H1 (cell line): ENCODE measurements at regions not wholly inside any gene's neighbourhood (a gene's known extent, or its start where the extent isn't known, plus 50 kb on each side); places are given as distances from the start of the nearest gene placed in this dataset.

Source experiments
- CTCF ChIA-PET: fragments of 300-600 bp; sonication (Branson Sonifier 250); formaldehyde crosslinking; loops from one replicate; lab custom pipeline; 2021; ENCODE audit not compliant: partially characterized antibody; lab: Charles Lee
- POLR2A ChIA-PET: fragments of 300-600 bp; sonication (Branson Sonifier 250); formaldehyde crosslinking; loops from one replicate; lab custom pipeline; 2021; ENCODE audit warnings: inconsistent platforms; ENCODE audit not compliant: partially characterized antibody; lab: Charles Lee
- DNase-seq, 2 experiments: peaks; one replicate each; pipeline versions ENCODE4 v3.0.0 to v3.0.0-alpha.2; 2010 to 2022; ENCODE audit warnings: low spot score in 2 of 2, low read depth in 1 of 2, mixed read lengths in 1 of 2
- FAIRE-seq: peaks from 2 replicates; lab custom pipeline; 2011; peaks lifted over from hg19 to GRCh38; lab: Jason Lieb, UNC
- H2AFZ ChIP-seq: 2 replicates; pipeline ENCODE4 v1.8.1; 2012; ENCODE audit warnings: low read length, inconsistent platforms
- H2AK5ac ChIP-seq: 2 replicates; pipeline ENCODE4 v1.6.1; 2013; ENCODE audit warnings: low read depth, low read length
- H2BK120ac ChIP-seq: replicated peaks from 2 replicates; pipeline ENCODE3; 2013; ENCODE audit warnings: low read depth, low read length, inconsistent platforms
- H2BK12ac ChIP-seq: 2 replicates; pipeline ENCODE4 v1.6.1; 2013; ENCODE audit warnings: low read depth, low read length
- H2BK15ac ChIP-seq: 2 replicates; pipeline ENCODE4 v1.6.1; 2013; ENCODE audit warnings: low read length
- H2BK20ac ChIP-seq: 2 replicates; pipeline ENCODE4 v1.6.1; 2013; ENCODE audit warnings: low read length
- H2BK5ac ChIP-seq: 2 replicates; pipeline ENCODE4 v1.6.1; 2013; ENCODE audit warnings: low read depth, low read length
- H3K14ac ChIP-seq: 2 replicates; pipeline ENCODE4 v1.6.1; 2013; ENCODE audit warnings: inconsistent platforms; ENCODE audit not compliant: insufficient read length
- H3K18ac ChIP-seq: 2 replicates; pipeline ENCODE4 v1.6.1; 2013; ENCODE audit warnings: low read length; ENCODE audit errors: extremely low read depth
- H3K23ac ChIP-seq: 2 replicates; pipeline ENCODE4 v1.6.1; 2013; ENCODE audit warnings: inconsistent platforms; ENCODE audit not compliant: insufficient read length
- H3K23me2 ChIP-seq: 2 replicates; pipeline ENCODE4 v1.6.1; 2013; ENCODE audit warnings: low read depth, low read length
- H3K27ac ChIP-seq: 2 replicates; pipeline ENCODE4 v1.6.1; 2011; ENCODE audit warnings: low read depth, low read length, inconsistent platforms
- H3K27me3 ChIP-seq, 4 experiments: replicated peaks in 1 of 4; 1 replicate in 1 of 4; 2 replicates in 3 of 4; pipeline versions ENCODE4 v1.6.1 to v1.8.1; 2011 to 2013; ENCODE audit warnings: low read length in 3 of 4, mild to moderate bottlenecking in 3 of 4, inconsistent platforms in 2 of 4, mixed read lengths in 2 of 4, moderate library complexity in 1 of 4; ENCODE audit not compliant: control insufficient read depth in 3 of 4, insufficient read depth in 3 of 4; ENCODE audit errors: extremely low read depth in 1 of 4
- H3K36me3 ChIP-seq, 4 experiments: 2 replicates each; pipeline versions ENCODE4 v1.6.1 to v1.8.1; 2011 to 2013; ENCODE audit warnings: mild to moderate bottlenecking in 4 of 4, low read length in 3 of 4, moderate library complexity in 2 of 4, control low read depth in 1 of 4, inconsistent platforms in 1 of 4; ENCODE audit not compliant: insufficient read depth in 4 of 4, control insufficient read depth in 2 of 4
- H3K4ac ChIP-seq: replicated peaks from 2 replicates; pipeline ENCODE3; 2013; ENCODE audit warnings: low read length, low read depth, mixed read lengths, inconsistent platforms; ENCODE audit not compliant: insufficient read length
- H3K4me1 ChIP-seq, 4 experiments: replicated peaks in 1 of 4; 1 replicate in 1 of 4; 2 replicates in 3 of 4; pipeline versions ENCODE4 v1.6.1 to v1.8.1; 2011 to 2013; ENCODE audit warnings: low read length in 3 of 4, inconsistent platforms in 2 of 4, mixed read lengths in 1 of 4; ENCODE audit not compliant: insufficient read depth in 4 of 4, control insufficient read depth in 3 of 4
- H3K4me2 ChIP-seq, 2 experiments: 2 replicates each; pipeline versions ENCODE4 v1.6.1 to v1.8.1; 2011 to 2013; ENCODE audit warnings: low read depth in 2 of 2, low read length in 2 of 2, control low read depth in 1 of 2, inconsistent platforms in 1 of 2, mild to moderate bottlenecking in 1 of 2; ENCODE audit not compliant: insufficient read depth in 1 of 2
- H3K4me3 ChIP-seq, 4 experiments: fragments of 200-600, 300-600 bp in 1 of 4; sonication (generic), shearing (Covaris generic), sonication (Bioruptor Twin) in 1 of 4; 2 replicates each; pipeline versions ENCODE4 v1.5.1 to v1.8.1; 2011 to 2016; ENCODE audit warnings: low read length in 4 of 4, low read depth in 3 of 4, control low read depth in 2 of 4, inconsistent platforms in 2 of 4, mild to moderate bottlenecking in 2 of 4, mixed read lengths in 1 of 4, moderate library complexity in 1 of 4; ENCODE audit not compliant: insufficient read depth in 2 of 4; ENCODE audit errors: extremely low read depth in 1 of 4
- H3K56ac ChIP-seq: replicated peaks from 2 replicates; pipeline ENCODE3; 2013; ENCODE audit warnings: low read depth, mild to moderate bottlenecking, mixed read lengths, low read length, inconsistent platforms; ENCODE audit not compliant: insufficient read length
- H3K79me1 ChIP-seq: 2 replicates; pipeline ENCODE4 v1.6.1; 2013; ENCODE audit warnings: low read depth, low read length, control low read depth
- H3K79me2 ChIP-seq, 2 experiments: 2 replicates each; pipeline versions ENCODE4 v1.6.1 to v1.8.1; 2012 to 2013; ENCODE audit warnings: low read length in 2 of 2, mild to moderate bottlenecking in 2 of 2, inconsistent platforms in 1 of 2; ENCODE audit not compliant: insufficient read depth in 2 of 2, control insufficient read depth in 1 of 2
- H3K9ac ChIP-seq, 4 experiments: replicated peaks in 1 of 4; 1 replicate in 1 of 4; 2 replicates in 3 of 4; pipeline versions ENCODE4 v1.6.1 to v1.8.1; 2011 to 2013; ENCODE audit warnings: low read depth in 3 of 4, low read length in 3 of 4, control low read depth in 2 of 4, mild to moderate bottlenecking in 2 of 4, moderate library complexity in 2 of 4, inconsistent platforms in 1 of 4; ENCODE audit errors: extremely low read depth in 1 of 4
- H3K9me3 ChIP-seq, 2 experiments: 2 replicates each; pipeline versions ENCODE4 v1.6.1 to v1.8.1; 2012 to 2013; ENCODE audit warnings: mild to moderate bottlenecking in 2 of 2, moderate library complexity in 2 of 2, control low read depth in 1 of 2, inconsistent platforms in 1 of 2, low read depth in 1 of 2, low read length in 1 of 2, mixed read lengths in 1 of 2; ENCODE audit not compliant: insufficient read depth in 2 of 2
- H4K20me1 ChIP-seq, 2 experiments: replicated peaks in 1 of 2; 2 replicates each; pipeline versions ENCODE3 to v1.8.1; 2011 to 2013; ENCODE audit warnings: inconsistent platforms in 2 of 2, low read length in 2 of 2, mild to moderate bottlenecking in 1 of 2; ENCODE audit not compliant: insufficient read depth in 2 of 2, control insufficient read depth in 1 of 2
- H4K5ac ChIP-seq: 2 replicates; pipeline ENCODE4 v1.6.1; 2013; ENCODE audit warnings: low read length, low read depth, mixed read lengths, inconsistent platforms; ENCODE audit not compliant: insufficient read length
- H4K8ac ChIP-seq: 2 replicates; pipeline ENCODE4 v1.8.0; 2013; ENCODE audit warnings: mild to moderate bottlenecking, moderate library complexity, low read length, inconsistent platforms; ENCODE audit not compliant: insufficient read depth; ENCODE audit errors: extremely low read depth
- H4K91ac ChIP-seq: replicated peaks from 2 replicates; pipeline ENCODE3; 2013; ENCODE audit warnings: low read length, mixed read lengths, inconsistent platforms; ENCODE audit not compliant: insufficient read length
- BACH1 ChIP-seq: IDR thresholded peaks from 2 replicates; pipeline ENCODE4 v1.6.1; 2012; ENCODE audit warnings: low read length, improper control_type of control experiment
- CBX8 ChIP-seq: fragments of 300-800, 300-1000 bp; sonication (generic); IDR thresholded peaks from 2 replicates; pipeline ENCODE4 v1.7.1; 2016; ENCODE audit warnings: low read depth, low read length, borderline replicate concordance
- CEBPB ChIP-seq: IDR thresholded peaks from 2 replicates; pipeline ENCODE4 v1.6.1; 2012; ENCODE audit warnings: low read depth, low read length
- CHD1 ChIP-seq: IDR thresholded peaks from 2 replicates; pipeline ENCODE4 v1.6.1; 2012; ENCODE audit warnings: low read depth, low read length, improper control_type of control experiment
- EP300 ChIP-seq, 2 experiments: IDR thresholded peaks; 1 replicate in 1 of 2; 2 replicates in 1 of 2; pipeline ENCODE4 v1.6.1; 2011 to 2012; ENCODE audit warnings: low read depth in 2 of 2, low read length in 2 of 2, mild to moderate bottlenecking in 2 of 2, borderline replicate concordance in 1 of 2, inconsistent platforms in 1 of 2, moderate library complexity in 1 of 2
- JUND ChIP-seq: IDR thresholded peaks from 2 replicates; pipeline ENCODE4 v1.6.1; 2011; ENCODE audit warnings: mild to moderate bottlenecking, improper control_type of control experiment, low read length
- KDM5A ChIP-seq: fragments of 200-600 bp; IDR thresholded peaks from 2 replicates; pipeline ENCODE4 v1.7.1; 2012; ENCODE audit warnings: mild to moderate bottlenecking, low read length, inconsistent platforms, mixed read lengths
- NANOG ChIP-seq: IDR thresholded peaks from 2 replicates; pipeline ENCODE4 v1.6.1; 2011; ENCODE audit warnings: low read length, low read depth, mild to moderate bottlenecking, inconsistent platforms; ENCODE audit not compliant: insufficient read depth, poor library complexity, severe bottlenecking
- POLR2AphosphoS5 ChIP-seq: IDR thresholded peaks from 2 replicates; pipeline ENCODE4 v1.6.1; 2011; ENCODE audit warnings: low read depth, low read length
- SP2 ChIP-seq: IDR thresholded peaks from 2 replicates; pipeline ENCODE4 v1.6.1; 2012; ENCODE audit warnings: mild to moderate bottlenecking, low read length, inconsistent platforms
- ZNF274 ChIP-seq: IDR thresholded peaks from 2 replicates; pipeline ENCODE4 v1.7.0; 2012; ENCODE audit warnings: low read length, borderline replicate concordance; ENCODE audit errors: extremely low read depth
- WGBS, 2 experiments: shearing (Covaris generic) in 1 of 2; methylation state at CpG; one replicate each; pipeline versions ENCODE4 v1.1.6 to v1.1.7; 2013 to 2015; ENCODE audit warnings: low lambda C conversion rate in 2 of 2, mixed read lengths in 2 of 2, inconsistent platforms in 1 of 2, low coverage in 1 of 2, missing lambda C conversion rate in 1 of 2; ENCODE audit not compliant: insufficient replicate concordance in 2 of 2, insufficient coverage in 1 of 2, insufficient read length in 1 of 2; ENCODE audit errors: extremely low coverage in 1 of 2, missing lambda C conversion rate in 1 of 2; 5-methylcytosine and 5-hydroxymethylcytosine counted together
- TF ChIP-seq, protein P1 (sequence below): IDR thresholded peaks from 2 replicates; pipeline ENCODE4 v1.6.1; 2011; ENCODE audit warnings: low read length, improper control_type of control experiment
- TF ChIP-seq, protein P2 (sequence below): IDR thresholded peaks from 2 replicates; pipeline ENCODE4 v1.6.1; 2012; ENCODE audit warnings: low read length, inconsistent platforms

DNA sequence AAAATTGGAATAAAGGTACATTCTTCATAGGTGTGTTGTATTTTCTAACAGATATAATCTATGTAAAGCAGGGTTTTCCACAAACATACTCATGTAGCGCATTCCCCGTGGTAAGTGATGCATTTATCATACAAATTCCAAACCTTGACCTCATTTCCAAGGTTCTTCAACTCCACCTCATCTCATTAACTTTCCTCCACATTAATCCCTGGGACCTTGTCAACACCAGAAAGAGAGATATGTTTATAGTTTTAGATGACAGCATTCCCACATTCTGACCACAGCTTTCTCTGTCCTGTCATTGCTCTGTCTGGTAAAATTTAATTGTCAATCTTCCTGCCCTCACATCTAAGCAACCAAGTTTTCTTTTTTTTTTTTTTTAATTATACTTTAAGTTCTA lies 415.1 kb downstream of the TMEM161B start:
- H3K79me1 ChIP-seq, result no peaks in the 10 kb centered on the region
- H3K27ac ChIP-seq, result no peak overlapping the region
- POLR2A ChIA-PET, result no interaction called here
- DNase-seq, result no peak
- no peaks in the 10 kb centered on the region for H3K27me3 ChIP-seq
- FAIRE-seq, result no peak
- CTCF ChIA-PET, result no interaction called here
- no peak overlapping the region for H4K8ac ChIP-seq
- no peak overlapping the region for H2AK5ac ChIP-seq
- H4K5ac ChIP-seq, result no peak overlapping the region
- H3K4me2 ChIP-seq, result no peak overlapping the region
- H4K91ac ChIP-seq, result no peak overlapping the region
- no peak overlapping the region for H2AFZ ChIP-seq
- no peak overlapping the region for H2BK5ac ChIP-seq
- H3K4me1 ChIP-seq, result peaks cover 0 to 4% (median 0%) of the 10 kb centered on the region in 4 experiments; a peak in 1 of 7 replicates
- H3K36me3 ChIP-seq, result no peaks in the 10 kb centered on the region
- no peak overlapping the region for H3K56ac ChIP-seq
- H3K18ac ChIP-seq, result no peak overlapping the region
- no peak overlapping the region for H3K23ac ChIP-seq
- H2BK120ac ChIP-seq, result no peak overlapping the region
- no peaks in the 10 kb centered on the region for H3K9me3 ChIP-seq
- no peak overlapping the region for H2BK15ac ChIP-seq
- no peaks in the 10 kb centered on the region for H3K23me2 ChIP-seq
- H3K9ac ChIP-seq, result no peak overlapping the region
- no peak overlapping the region for H3K4ac ChIP-seq
- H2BK12ac ChIP-seq, result no peak overlapping the region
- H4K20me1 ChIP-seq, result no peaks in the 10 kb centered on the region
- no peak overlapping the region for H3K14ac ChIP-seq
- no peak overlapping the region for H3K4me3 ChIP-seq
- H3K79me2 ChIP-seq, result no peaks in the 10 kb centered on the region
- no peak overlapping the region for H2BK20ac ChIP-seq
- 88% methylated on average over 2 of the region's 2 CpGs; no CpG with 5 or more reads in 1 of the 2 experiments for WGBS, 2 experiments
- no peak for TF ChIP-seq SP2
- TF ChIP-seq JUND, result no peak
- TF ChIP-seq ZNF274, result no peak
- TF ChIP-seq POLR2AphosphoS5, result no peak
- TF ChIP-seq, protein P1, sequence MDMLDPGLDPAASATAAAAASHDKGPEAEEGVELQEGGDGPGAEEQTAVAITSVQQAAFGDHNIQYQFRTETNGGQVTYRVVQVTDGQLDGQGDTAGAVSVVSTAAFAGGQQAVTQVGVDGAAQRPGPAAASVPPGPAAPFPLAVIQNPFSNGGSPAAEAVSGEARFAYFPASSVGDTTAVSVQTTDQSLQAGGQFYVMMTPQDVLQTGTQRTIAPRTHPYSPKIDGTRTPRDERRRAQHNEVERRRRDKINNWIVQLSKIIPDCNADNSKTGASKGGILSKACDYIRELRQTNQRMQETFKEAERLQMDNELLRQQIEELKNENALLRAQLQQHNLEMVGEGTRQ, result no peak
- no peak for TF ChIP-seq BACH1
- no peak for TF ChIP-seq CHD1
- TF ChIP-seq CBX8, result no peak
- TF ChIP-seq NANOG, result no peak
- TF ChIP-seq CEBPB, result no peak
- no peak for TF ChIP-seq EP300 (IDR thresholded peaks at IDR 0.05; ENCODE audit: borderline replicate concordance in 1 of 2, low read depth in 2 of 2, low read length in 2 of 2)
- TF ChIP-seq, protein P2, sequence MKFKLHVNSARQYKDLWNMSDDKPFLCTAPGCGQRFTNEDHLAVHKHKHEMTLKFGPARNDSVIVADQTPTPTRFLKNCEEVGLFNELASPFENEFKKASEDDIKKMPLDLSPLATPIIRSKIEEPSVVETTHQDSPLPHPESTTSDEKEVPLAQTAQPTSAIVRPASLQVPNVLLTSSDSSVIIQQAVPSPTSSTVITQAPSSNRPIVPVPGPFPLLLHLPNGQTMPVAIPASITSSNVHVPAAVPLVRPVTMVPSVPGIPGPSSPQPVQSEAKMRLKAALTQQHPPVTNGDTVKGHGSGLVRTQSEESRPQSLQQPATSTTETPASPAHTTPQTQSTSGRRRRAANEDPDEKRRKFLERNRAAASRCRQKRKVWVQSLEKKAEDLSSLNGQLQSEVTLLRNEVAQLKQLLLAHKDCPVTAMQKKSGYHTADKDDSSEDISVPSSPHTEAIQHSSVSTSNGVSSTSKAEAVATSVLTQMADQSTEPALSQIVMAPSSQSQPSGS, result no peak
- TF ChIP-seq KDM5A, result no peak
